CD8-positive, alpha-beta memory T cell (primary cell): ENCODE measurements at regions not wholly inside any gene's neighbourhood (a gene's known extent, or its start where the extent isn't known, plus 50 kb on each side); places are given as distances from the start of the nearest gene placed in this dataset.

Source experiments
- CTCF ChIA-PET: fragments of 350-600 bp; sonication (Branson Sonifier 250); formaldehyde crosslinking; loops from one replicate; lab custom pipeline; 2021; ENCODE audit warnings: antibody characterized with exemption; lab: Charles Lee
- POLR2A ChIA-PET: fragments of 350-600 bp; sonication (Branson Sonifier 250); formaldehyde crosslinking; loops from one replicate; lab custom pipeline; 2021; ENCODE audit warnings: antibody characterized with exemption; lab: Charles Lee
- DNase-seq, 5 donors: peaks; one replicate each; pipeline versions ENCODE4 v3.0.0 to v3.0.0-alpha.2; 2020 to 2022; ENCODE audit warnings: mixed read lengths in 1 of 5
- H3K27ac ChIP-seq: one replicate; pipeline ENCODE4 v1.7.0; 2013; ENCODE audit warnings: low read depth, mild to moderate bottlenecking, low read length, moderate library complexity
- H3K27me3 ChIP-seq: 2 replicates; pipeline ENCODE4 v1.7.0; 2013; ENCODE audit warnings: low read length, mild to moderate bottlenecking; ENCODE audit not compliant: insufficient read depth, poor library complexity, severe bottlenecking
- H3K36me3 ChIP-seq: 2 replicates; pipeline ENCODE4 v1.7.0; 2013; ENCODE audit warnings: mild to moderate bottlenecking, low read length, moderate library complexity; ENCODE audit not compliant: insufficient read depth
- H3K4me1 ChIP-seq: 2 replicates; pipeline ENCODE4 v1.7.0; 2013; ENCODE audit warnings: mild to moderate bottlenecking, low read length, moderate library complexity; ENCODE audit not compliant: insufficient read depth
- H3K4me3 ChIP-seq: 2 replicates; pipeline ENCODE4 v1.7.0; 2013; ENCODE audit warnings: mild to moderate bottlenecking, low read length
- H3K9me3 ChIP-seq: 2 replicates; pipeline ENCODE4 v1.7.0; 2013; ENCODE audit warnings: mild to moderate bottlenecking, low read length
- H3K27ac Mint-ChIP-seq, 8 donors: one replicate each; pipeline ENCODE4 v1.8.0; 2020 to 2021; ENCODE audit warnings: mixed read lengths in 8 of 8, mild to moderate bottlenecking in 6 of 8, inconsistent platforms in 3 of 8, moderate library complexity in 3 of 8
- H3K27me3 Mint-ChIP-seq, 2 donors: one replicate each; pipeline ENCODE4 v1.8.0; 2020 to 2021; ENCODE audit warnings: mixed read lengths in 2 of 2, mild to moderate bottlenecking in 1 of 2, moderate library complexity in 1 of 2
- H3K36me3 Mint-ChIP-seq, 3 donors: one replicate each; pipeline ENCODE4 v1.8.0; 2020 to 2021; ENCODE audit warnings: mixed read lengths in 3 of 3, inconsistent platforms in 1 of 3, mild to moderate bottlenecking in 1 of 3
- H3K4me1 Mint-ChIP-seq, 3 donors: one replicate each; pipeline ENCODE4 v1.8.0; 2020 to 2021; ENCODE audit warnings: mixed read lengths in 3 of 3, inconsistent platforms in 1 of 3, mild to moderate bottlenecking in 1 of 3
- H3K4me3 Mint-ChIP-seq, 7 donors: one replicate each; pipeline ENCODE4 v1.8.0; 2020 to 2021; ENCODE audit warnings: mixed read lengths in 7 of 7, mild to moderate bottlenecking in 6 of 7, moderate library complexity in 4 of 7, inconsistent platforms in 2 of 7
- H3K9me3 Mint-ChIP-seq, 5 donors: one replicate each; pipeline ENCODE4 v1.8.0; 2020 to 2022; ENCODE audit warnings: mixed read lengths in 5 of 5, mild to moderate bottlenecking in 3 of 5, moderate library complexity in 2 of 5, inconsistent platforms in 1 of 5

DNA sequence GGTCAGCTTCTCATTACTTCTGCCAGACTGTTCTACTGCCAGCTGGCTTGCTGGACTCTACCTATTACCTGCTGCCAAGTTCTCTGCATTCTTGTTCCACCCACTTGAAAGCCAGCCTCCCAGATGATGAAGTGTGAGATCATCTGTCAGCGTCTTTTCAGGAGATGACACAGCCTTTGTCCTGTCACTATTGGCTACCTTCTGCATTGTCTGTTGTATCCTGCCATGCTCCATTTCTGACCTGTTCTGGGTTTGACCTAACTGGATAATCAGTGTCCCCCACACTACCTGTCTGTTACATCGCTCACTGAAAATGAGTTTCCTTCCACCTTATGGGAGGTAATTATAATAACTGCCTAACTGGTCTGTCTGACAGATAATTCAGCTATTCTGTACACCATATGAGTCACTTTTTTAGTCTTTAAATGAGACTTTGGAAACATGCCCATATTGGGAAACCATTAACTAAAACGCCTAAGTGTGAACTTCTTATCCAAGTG, 520.6 kb downstream of the METTL4 start:
- Mint-ChIP-seq H3K4me1 (no peaks in the 10 kb centered on the region), H3K36me3 (no peaks in the 10 kb centered on the region), H3K9me3 (peaks cover 0 to 2% (median 0%) of the 10 kb centered on the region in 5 donors), H3K27me3 (peaks cover 1 to 8% of the 10 kb centered on the region in 2 donors), H3K27ac (no peak overlapping the region), H3K4me3 (no peak overlapping the region)
- ChIA-PET CTCF (no interaction called here), POLR2A (interaction anchor here (0.5 kb wide), 1 partner anchor 146 kb away, joined by 9 read pairs; no protein-coding TSS in a partner anchor)
- Histone ChIP-seq H3K27ac (no peak overlapping the region), H3K4me1 (no peaks in the 10 kb centered on the region), H3K4me3 (no peak overlapping the region), H3K36me3 (no peaks in the 10 kb centered on the region), H3K27me3 (no peaks in the 10 kb centered on the region), H3K9me3 (no peaks in the 10 kb centered on the region)
- DNase-seq: no peak

DNA sequence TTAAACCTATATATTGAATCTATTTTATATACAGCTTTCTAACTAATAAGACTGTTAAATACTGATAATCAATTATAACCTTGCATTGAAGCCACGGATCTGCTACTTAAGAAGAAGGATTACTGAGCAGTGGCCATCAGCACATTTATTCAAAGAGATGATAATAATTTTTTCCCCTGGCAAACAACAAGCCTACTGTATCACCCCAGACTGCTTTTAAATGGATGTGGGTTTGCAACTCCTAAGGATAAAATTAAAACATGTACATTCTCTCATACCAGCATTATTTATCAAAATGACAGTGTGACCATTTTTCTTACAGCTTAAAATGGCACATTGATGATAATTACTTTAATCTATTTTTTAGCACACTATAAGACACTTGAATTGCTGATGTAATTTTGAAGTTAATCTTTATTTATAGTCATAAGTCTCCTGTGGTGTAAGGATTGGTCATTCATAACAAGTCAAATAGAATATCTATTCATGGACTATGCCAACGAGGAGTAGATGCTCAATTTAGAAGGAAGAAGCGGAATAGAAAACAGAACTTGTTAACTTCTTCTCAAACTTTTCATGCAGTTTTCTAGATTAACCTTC, 517.7 kb downstream of the METTL4 start:
- POLR2A ChIA-PET: interaction anchor here (0.7 kb wide), 1 partner anchor 12 kb away, joined by 6 read pairs; no protein-coding TSS in a partner anchor
- no peaks in the 10 kb centered on the region for H3K9me3 ChIP-seq
- H3K4me1 Mint-ChIP-seq: no peaks in the 10 kb centered on the region
- H3K4me3 Mint-ChIP-seq: no peak overlapping the region
- no peaks in the 10 kb centered on the region for H3K4me1 ChIP-seq
- CTCF ChIA-PET: no interaction called here
- no peaks in the 10 kb centered on the region for H3K36me3 ChIP-seq
- no peak for DNase-seq
- H3K27me3 Mint-ChIP-seq: peaks cover 1 to 8% of the 10 kb centered on the region in 2 donors
- H3K27ac ChIP-seq: no peak overlapping the region
- no peaks in the 10 kb centered on the region for H3K36me3 Mint-ChIP-seq
- peaks cover 0 to 2% (median 0%) of the 10 kb centered on the region in 5 donors for H3K9me3 Mint-ChIP-seq
- H3K27me3 ChIP-seq: no peaks in the 10 kb centered on the region
- H3K4me3 ChIP-seq: no peak overlapping the region
- no peak overlapping the region for H3K27ac Mint-ChIP-seq

GRCh38 chr18:2059336-2059735, 512.0 kb downstream of the METTL4 start:
- peaks cover 5 to 12% (median 7%) of the 10 kb centered on the region in 5 donors for H3K9me3 Mint-ChIP-seq
- no peaks in the 10 kb centered on the region for H3K27me3 ChIP-seq

GRCh38 chr18:2060086-2060485, 511.2 kb downstream of the METTL4 start:
- H3K4me1 Mint-ChIP-seq: no peaks in the 10 kb centered on the region
- H3K27me3 ChIP-seq: no peaks in the 10 kb centered on the region
- H3K4me1 ChIP-seq: no peaks in the 10 kb centered on the region
- H3K4me3 Mint-ChIP-seq: no peak overlapping the region
- H3K27ac ChIP-seq: no peak overlapping the region
- H3K4me3 ChIP-seq: no peak overlapping the region
- no peaks in the 10 kb centered on the region for H3K36me3 ChIP-seq
- H3K27ac Mint-ChIP-seq: no peak overlapping the region
- H3K9me3 ChIP-seq: no peaks in the 10 kb centered on the region
- POLR2A ChIA-PET: no interaction called here
- peaks cover 5 to 17% (median 7%) of the 10 kb centered on the region in 5 donors for H3K9me3 Mint-ChIP-seq
- H3K36me3 Mint-ChIP-seq: no peaks in the 10 kb centered on the region
- H3K27me3 Mint-ChIP-seq: peaks cover 1 to 7% of the 10 kb centered on the region in 2 donors
- CTCF ChIA-PET: no interaction called here
- DNase-seq: no peak

More at GRCh38 chr18:2059336-2059735, 512.0 kb downstream of the METTL4 start:
- no peak for DNase-seq
- no peak overlapping the region for H3K27ac Mint-ChIP-seq
- CTCF ChIA-PET: no interaction called here
- no peaks in the 10 kb centered on the region for H3K4me1 Mint-ChIP-seq
- Histone ChIP-seq H3K9me3 (no peaks in the 10 kb centered on the region), H3K4me3 (no peak overlapping the region), H3K27ac (no peak overlapping the region), H3K4me1 (no peaks in the 10 kb centered on the region), H3K36me3 (no peaks in the 10 kb centered on the region)
- no peaks in the 10 kb centered on the region for H3K36me3 Mint-ChIP-seq
- POLR2A ChIA-PET: no interaction called here
- H3K27me3 Mint-ChIP-seq: peaks cover 3 to 7% of the 10 kb centered on the region in 2 donors
- H3K4me3 Mint-ChIP-seq: no peak overlapping the region

DNA sequence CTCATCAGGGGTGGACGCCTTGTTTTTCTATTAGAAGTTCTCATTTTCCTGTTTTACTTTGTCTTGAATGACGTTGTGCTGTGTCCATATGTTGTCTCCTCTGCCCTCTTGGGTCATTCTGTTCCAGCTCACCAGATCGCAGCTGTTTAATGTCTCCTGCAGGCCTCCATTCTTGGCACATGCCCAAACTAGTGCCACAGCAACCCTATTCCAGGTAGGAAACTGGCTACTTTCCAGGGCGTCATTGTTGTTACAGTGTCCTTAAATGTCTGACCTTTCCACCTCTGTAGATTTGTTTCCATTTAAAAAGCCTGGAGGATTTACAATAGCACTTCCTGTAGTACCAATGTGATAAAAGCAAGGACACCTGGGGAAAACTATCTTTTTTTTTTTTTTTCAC, 500.7 kb downstream of the METTL4 start:
- H3K36me3 Mint-ChIP-seq: no peaks in the 10 kb centered on the region
- peaks cover 0 to 3% (median 0%) of the 10 kb centered on the region in 5 donors for H3K9me3 Mint-ChIP-seq
- ChIA-PET POLR2A (no interaction called here), CTCF (no interaction called here)
- no peaks in the 10 kb centered on the region for H3K4me1 Mint-ChIP-seq
- no peak overlapping the region for H3K27ac ChIP-seq
- H3K36me3 ChIP-seq: no peaks in the 10 kb centered on the region
- H3K4me3 Mint-ChIP-seq: no peak overlapping the region
- no peaks in the 10 kb centered on the region for H3K27me3 ChIP-seq
- no peak for DNase-seq
- no peak overlapping the region for H3K27ac Mint-ChIP-seq
- no peaks in the 10 kb centered on the region for H3K27me3 Mint-ChIP-seq
- H3K4me3 ChIP-seq: no peak overlapping the region
- no peaks in the 10 kb centered on the region for H3K9me3 ChIP-seq
- no peaks in the 10 kb centered on the region for H3K4me1 ChIP-seq

DNA sequence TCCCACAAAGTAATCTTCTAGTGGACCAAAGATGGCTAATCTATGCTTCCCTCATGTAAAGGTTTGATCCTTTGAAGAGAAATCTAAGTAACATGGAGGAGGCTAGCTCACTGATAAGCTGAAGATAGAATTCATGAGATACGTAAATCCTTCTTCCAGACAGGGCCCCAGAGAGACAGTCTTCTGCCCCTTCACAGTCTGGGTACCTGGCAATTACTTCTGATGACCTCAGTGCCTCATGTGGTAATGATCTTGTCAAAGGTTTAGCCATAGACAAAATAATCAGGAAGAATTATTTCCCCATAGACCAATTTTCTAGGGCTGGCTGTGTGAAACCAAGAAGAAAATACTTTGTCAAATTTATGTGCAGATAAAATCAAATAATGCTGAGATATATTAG, 495.8 kb downstream of the METTL4 start:
- Histone ChIP-seq H3K27me3 (no peaks in the 10 kb centered on the region), H3K27ac (no peak overlapping the region), H3K36me3 (no peaks in the 10 kb centered on the region), H3K9me3 (no peaks in the 10 kb centered on the region), H3K4me1 (no peaks in the 10 kb centered on the region), H3K4me3 (no peak overlapping the region)
- Mint-ChIP-seq H3K4me1 (no peaks in the 10 kb centered on the region), H3K27me3 (peaks cover 0 to 2% of the 10 kb centered on the region in 2 donors), H3K4me3 (no peak overlapping the region), H3K9me3 (peaks cover 0 to 3% (median 0%) of the 10 kb centered on the region in 5 donors), H3K36me3 (no peaks in the 10 kb centered on the region), H3K27ac (no peak overlapping the region)
- DNase-seq: no peak
- ChIA-PET CTCF (no interaction called here), POLR2A (no interaction called here)

DNA sequence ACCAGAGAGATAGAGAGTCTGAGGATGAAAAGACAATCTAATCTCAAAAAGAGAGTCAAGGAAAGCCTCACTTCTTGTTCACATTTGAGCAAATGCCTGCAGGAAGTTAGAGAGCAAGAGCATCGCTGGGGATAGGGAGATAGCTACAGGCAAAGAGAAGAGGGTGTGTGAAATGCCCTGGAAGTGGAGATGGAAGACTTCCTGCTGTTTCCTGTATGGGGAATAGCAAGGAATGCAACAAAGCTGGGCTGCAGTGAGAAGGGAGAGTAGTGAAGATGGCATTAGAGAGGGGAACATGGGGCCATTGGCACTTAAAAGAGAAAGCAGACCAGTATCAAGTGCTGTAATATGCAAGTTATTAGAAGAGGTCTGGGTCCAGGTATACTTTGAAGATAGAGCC, 488.6 kb downstream of the METTL4 start:
- POLR2A ChIA-PET: no interaction called here
- no peaks in the 10 kb centered on the region for H3K27me3 ChIP-seq
- no peak for DNase-seq
- H3K27ac ChIP-seq: no peak overlapping the region
- no peak overlapping the region for H3K27ac Mint-ChIP-seq
- no peaks in the 10 kb centered on the region for H3K9me3 Mint-ChIP-seq
- H3K4me3 Mint-ChIP-seq: no peak overlapping the region
- no peak overlapping the region for H3K4me3 ChIP-seq
- no peaks in the 10 kb centered on the region for H3K4me1 Mint-ChIP-seq
- H3K27me3 Mint-ChIP-seq: no peaks in the 10 kb centered on the region
- H3K36me3 Mint-ChIP-seq: no peaks in the 10 kb centered on the region
- CTCF ChIA-PET: interaction anchor here (0.7 kb wide), 1 partner anchor 22 kb away, joined by 4 read pairs; no protein-coding TSS in a partner anchor
- no peaks in the 10 kb centered on the region for H3K9me3 ChIP-seq
- no peaks in the 10 kb centered on the region for H3K4me1 ChIP-seq
- no peaks in the 10 kb centered on the region for H3K36me3 ChIP-seq

DNA sequence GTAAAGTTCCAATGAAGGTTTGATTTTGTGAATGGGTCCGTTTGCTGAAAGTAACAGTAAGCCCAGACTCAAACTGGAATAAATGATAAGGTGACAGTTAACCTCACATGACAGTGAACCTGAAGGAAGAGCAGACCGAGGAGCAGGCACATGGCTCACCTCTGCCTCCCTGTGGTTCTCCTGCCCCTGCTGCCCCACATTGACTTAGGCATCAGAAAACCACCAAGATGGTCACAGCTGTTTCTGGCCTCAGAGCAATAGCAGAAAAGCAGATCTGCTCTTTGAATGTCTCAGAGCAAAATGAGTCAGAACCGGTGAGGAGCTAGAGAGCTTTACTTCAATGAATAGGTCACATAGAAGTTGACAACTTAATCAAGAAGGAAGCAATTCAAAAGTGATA, 487.6 kb downstream of the METTL4 start:
- CTCF ChIA-PET: no interaction called here
- Histone ChIP-seq H3K4me3 (no peak overlapping the region), H3K27ac (no peak overlapping the region), H3K27me3 (no peaks in the 10 kb centered on the region), H3K36me3 (no peaks in the 10 kb centered on the region), H3K9me3 (no peaks in the 10 kb centered on the region), H3K4me1 (no peaks in the 10 kb centered on the region)
- no peaks in the 10 kb centered on the region for H3K9me3 Mint-ChIP-seq
- no peaks in the 10 kb centered on the region for H3K27me3 Mint-ChIP-seq
- no peak for DNase-seq
- no peaks in the 10 kb centered on the region for H3K4me1 Mint-ChIP-seq
- POLR2A ChIA-PET: no interaction called here
- H3K36me3 Mint-ChIP-seq: no peaks in the 10 kb centered on the region
- H3K4me3 Mint-ChIP-seq: no peak overlapping the region
- no peak overlapping the region for H3K27ac Mint-ChIP-seq
